ENCODE measurements at regions not wholly inside any gene's neighbourhood (a gene's known extent, or its start where the extent isn't known, plus 50 kb on each side); places are given as distances from the start of the nearest gene placed in this dataset.

DNA sequence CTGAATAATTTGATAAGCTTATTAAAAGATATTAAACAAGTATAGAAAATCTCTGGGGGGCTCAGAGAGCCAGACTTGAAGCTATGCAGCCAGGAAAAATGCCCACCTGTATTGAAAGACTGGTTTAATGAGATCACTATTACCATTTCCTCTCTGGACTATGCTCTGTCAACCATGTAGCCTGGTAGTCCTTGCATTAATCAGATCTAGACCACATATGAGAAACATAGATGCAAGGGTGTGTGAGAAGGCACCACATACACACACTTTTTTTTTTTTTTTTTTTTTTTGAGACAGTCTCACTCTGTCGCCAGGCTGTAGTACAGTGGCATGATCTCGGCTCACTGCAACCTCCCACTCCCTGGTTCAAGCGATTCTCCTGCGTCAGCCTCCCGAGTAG, 75.9 kb upstream of the ATP8A1 start:
- TF ChIP-seq, protein P1, sequence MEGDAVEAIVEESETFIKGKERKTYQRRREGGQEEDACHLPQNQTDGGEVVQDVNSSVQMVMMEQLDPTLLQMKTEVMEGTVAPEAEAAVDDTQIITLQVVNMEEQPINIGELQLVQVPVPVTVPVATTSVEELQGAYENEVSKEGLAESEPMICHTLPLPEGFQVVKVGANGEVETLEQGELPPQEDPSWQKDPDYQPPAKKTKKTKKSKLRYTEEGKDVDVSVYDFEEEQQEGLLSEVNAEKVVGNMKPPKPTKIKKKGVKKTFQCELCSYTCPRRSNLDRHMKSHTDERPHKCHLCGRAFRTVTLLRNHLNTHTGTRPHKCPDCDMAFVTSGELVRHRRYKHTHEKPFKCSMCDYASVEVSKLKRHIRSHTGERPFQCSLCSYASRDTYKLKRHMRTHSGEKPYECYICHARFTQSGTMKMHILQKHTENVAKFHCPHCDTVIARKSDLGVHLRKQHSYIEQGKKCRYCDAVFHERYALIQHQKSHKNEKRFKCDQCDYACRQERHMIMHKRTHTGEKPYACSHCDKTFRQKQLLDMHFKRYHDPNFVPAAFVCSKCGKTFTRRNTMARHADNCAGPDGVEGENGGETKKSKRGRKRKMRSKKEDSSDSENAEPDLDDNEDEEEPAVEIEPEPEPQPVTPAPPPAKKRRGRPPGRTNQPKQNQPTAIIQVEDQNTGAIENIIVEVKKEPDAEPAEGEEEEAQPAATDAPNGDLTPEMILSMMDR (conservative IDR thresholded peaks at IDR 0.05; ENCODE audit: low read depth, low read length) = no peak
- TF ChIP-seq POLR2A (IDR thresholded peaks at IDR 0.05; ENCODE audit: low read depth, low read length) (no peak), MAFK (IDR thresholded peaks at IDR 0.05; ENCODE audit: low read depth, low read length) (no peak), CEBPB (IDR thresholded peaks at IDR 0.05; ENCODE audit: low read depth, low read length) (no peak), BHLHE40 (IDR thresholded peaks at IDR 0.05; ENCODE audit: low read depth, low read length) (no peak), SMC3 (IDR thresholded peaks at IDR 0.05; ENCODE audit: low read depth, low read length) (no peak), NFE2L2 (IDR thresholded peaks at IDR 0.05; ENCODE audit: low read depth, low read length) (no peak), MXI1 (IDR thresholded peaks at IDR 0.05; ENCODE audit: borderline replicate concordance, low read depth, low read length) (no peak), RAD21 (IDR thresholded peaks at IDR 0.05; ENCODE audit: low read length) (no peak), MAZ (IDR thresholded peaks at IDR 0.05; ENCODE audit: borderline replicate concordance, low read depth, low read length) (no peak), FOS (IDR thresholded peaks at IDR 0.05; ENCODE audit: low read depth, low read length) (no peak)
- TF ChIP-seq, protein P2, sequence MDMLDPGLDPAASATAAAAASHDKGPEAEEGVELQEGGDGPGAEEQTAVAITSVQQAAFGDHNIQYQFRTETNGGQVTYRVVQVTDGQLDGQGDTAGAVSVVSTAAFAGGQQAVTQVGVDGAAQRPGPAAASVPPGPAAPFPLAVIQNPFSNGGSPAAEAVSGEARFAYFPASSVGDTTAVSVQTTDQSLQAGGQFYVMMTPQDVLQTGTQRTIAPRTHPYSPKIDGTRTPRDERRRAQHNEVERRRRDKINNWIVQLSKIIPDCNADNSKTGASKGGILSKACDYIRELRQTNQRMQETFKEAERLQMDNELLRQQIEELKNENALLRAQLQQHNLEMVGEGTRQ (IDR thresholded peaks at IDR 0.05; ENCODE audit: low read depth, low read length) = no peak
- TF ChIP-seq, protein P3, sequence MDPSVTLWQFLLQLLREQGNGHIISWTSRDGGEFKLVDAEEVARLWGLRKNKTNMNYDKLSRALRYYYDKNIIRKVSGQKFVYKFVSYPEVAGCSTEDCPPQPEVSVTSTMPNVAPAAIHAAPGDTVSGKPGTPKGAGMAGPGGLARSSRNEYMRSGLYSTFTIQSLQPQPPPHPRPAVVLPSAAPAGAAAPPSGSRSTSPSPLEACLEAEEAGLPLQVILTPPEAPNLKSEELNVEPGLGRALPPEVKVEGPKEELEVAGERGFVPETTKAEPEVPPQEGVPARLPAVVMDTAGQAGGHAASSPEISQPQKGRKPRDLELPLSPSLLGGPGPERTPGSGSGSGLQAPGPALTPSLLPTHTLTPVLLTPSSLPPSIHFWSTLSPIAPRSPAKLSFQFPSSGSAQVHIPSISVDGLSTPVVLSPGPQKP (IDR thresholded peaks at IDR 0.05; ENCODE audit: borderline replicate concordance, low read depth, low read length) = no peak

Measured in IMR-90 (cell line).